ENCODE measurements at regions not wholly inside any gene's neighbourhood (a gene's known extent, or its start where the extent isn't known, plus 50 kb on each side); places are given as distances from the start of the nearest gene placed in this dataset.

DNA sequence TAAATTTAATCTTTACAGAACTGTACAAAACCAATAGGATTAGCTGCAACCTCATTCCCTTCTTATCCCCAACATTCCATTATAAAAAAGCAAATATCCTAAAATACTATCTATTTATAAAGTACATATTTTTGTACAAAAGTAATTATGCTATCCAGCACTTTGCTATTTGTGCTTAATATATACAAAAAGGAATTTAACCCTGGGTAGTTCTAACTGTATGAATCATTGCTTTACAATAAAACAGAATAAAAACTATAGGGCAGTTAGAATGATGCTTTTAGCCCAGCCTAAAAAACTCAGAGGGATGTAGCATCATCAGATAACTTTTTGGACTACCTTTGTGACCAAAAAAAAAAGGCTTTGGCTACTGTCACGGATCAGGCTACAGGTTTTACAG, 49.9 kb upstream of the KLHL31 start:
- no peaks in the 10 kb centered on the region for H3K79me2 ChIP-seq (ENCODE audit: control insufficient read depth in 1 of 2, insufficient read depth in 2 of 2, low read length in 2 of 2)
- no peak overlapping the region for H4K5ac ChIP-seq (ENCODE audit: insufficient read length, low read depth, low read length)
- WGBS, 2 experiments (ENCODE audit: extremely low coverage in 1 of 2, insufficient coverage in 1 of 2, insufficient read length in 1 of 2, insufficient replicate concordance in 2 of 2, low coverage in 1 of 2, low lambda C conversion rate in 2 of 2, missing lambda C conversion rate in 1 of 2), result 96% methylated on average over 1 of the region's 1 CpG; no CpG with 5 or more reads in 1 of the 2 experiments
- no peak overlapping the region for H4K91ac ChIP-seq (replicated peaks; ENCODE audit: insufficient read length, low read length)
- H2AFZ ChIP-seq (ENCODE audit: low read length), result no peak overlapping the region
- H4K20me1 ChIP-seq (replicated peaks in 1 of 2; ENCODE audit: control insufficient read depth in 1 of 2, insufficient read depth in 2 of 2, low read length in 2 of 2), result no peaks in the 10 kb centered on the region
- H2BK20ac ChIP-seq (ENCODE audit: low read length), result no peak overlapping the region
- no peak overlapping the region for H3K18ac ChIP-seq (ENCODE audit: extremely low read depth, low read length)
- H3K36me3 ChIP-seq (ENCODE audit: control insufficient read depth in 2 of 4, insufficient read depth in 4 of 4, low read length in 3 of 4), result no peaks in the 10 kb centered on the region
- no peak overlapping the region for H2BK120ac ChIP-seq (replicated peaks; ENCODE audit: low read depth, low read length)
- H4K8ac ChIP-seq (ENCODE audit: extremely low read depth, insufficient read depth, low read length), result no peak overlapping the region
- H2BK5ac ChIP-seq (ENCODE audit: low read depth, low read length), result no peak overlapping the region
- H3K4me2 ChIP-seq (ENCODE audit: insufficient read depth in 1 of 2, low read depth in 2 of 2, low read length in 2 of 2), result no peak overlapping the region
- no peak overlapping the region for H2BK12ac ChIP-seq (ENCODE audit: low read depth, low read length)
- H3K4ac ChIP-seq (replicated peaks; ENCODE audit: insufficient read length, low read depth, low read length), result no peak overlapping the region
- no peak overlapping the region for H3K4me3 ChIP-seq (ENCODE audit: extremely low read depth in 1 of 4, insufficient read depth in 2 of 4, low read depth in 3 of 4, low read length in 4 of 4)
- H3K56ac ChIP-seq (replicated peaks; ENCODE audit: insufficient read length, low read depth, low read length), result no peak overlapping the region
- H2AK5ac ChIP-seq (ENCODE audit: low read depth, low read length), result no peak overlapping the region
- H2BK15ac ChIP-seq (ENCODE audit: low read length), result no peak overlapping the region
- ChIA-PET POLR2A (ENCODE audit: partially characterized antibody) (no interaction called here), CTCF (ENCODE audit: partially characterized antibody) (interaction anchor here (1.6 to 13.1 kb wide), 3 partner anchors 10 to 222 kb away, joined by 7 to 132 read pairs (median 7); no protein-coding TSS in a partner anchor)
- H3K9me3 ChIP-seq (ENCODE audit: insufficient read depth in 2 of 2, low read depth in 1 of 2, low read length in 1 of 2), result no peaks in the 10 kb centered on the region
- H3K23ac ChIP-seq (ENCODE audit: insufficient read length), result no peak overlapping the region
- no peaks in the 10 kb centered on the region for H3K27me3 ChIP-seq (replicated peaks in 1 of 4; ENCODE audit: control insufficient read depth in 3 of 4, extremely low read depth in 1 of 4, insufficient read depth in 3 of 4, low read length in 3 of 4)
- FAIRE-seq (no peak), DNase-seq (ENCODE audit: low read depth in 1 of 2, low spot score in 2 of 2) (no peak)
- no peaks in the 10 kb centered on the region for H3K79me1 ChIP-seq (ENCODE audit: low read depth, low read length)
- H3K23me2 ChIP-seq (ENCODE audit: low read depth, low read length), result no peaks in the 10 kb centered on the region
- no peak overlapping the region for H3K9ac ChIP-seq (replicated peaks in 1 of 4; ENCODE audit: extremely low read depth in 1 of 4, low read depth in 3 of 4, low read length in 3 of 4)
- H3K4me1 ChIP-seq (replicated peaks in 1 of 4; ENCODE audit: control insufficient read depth in 3 of 4, insufficient read depth in 4 of 4, low read length in 3 of 4), result no peaks in the 10 kb centered on the region
- H3K27ac ChIP-seq (ENCODE audit: low read depth, low read length), result no peak overlapping the region
- no peak overlapping the region for H3K14ac ChIP-seq (ENCODE audit: insufficient read length)
- TF ChIP-seq EGR1 (IDR thresholded peaks at IDR 0.05; ENCODE audit: borderline replicate concordance, low read depth, low read length), result no peak
- no peak for TF ChIP-seq POLR2AphosphoS5 (IDR thresholded peaks at IDR 0.05; ENCODE audit: low read depth, low read length)
- no peak for TF ChIP-seq CTBP2 (IDR thresholded peaks at IDR 0.05; ENCODE audit: borderline replicate concordance, insufficient read depth, insufficient read length, low read length)
- no peak for TF ChIP-seq BCL11A (IDR thresholded peaks at IDR 0.05; ENCODE audit: low read depth in 2 of 2, low read length in 2 of 2)
- no peak for TF ChIP-seq RXRA (IDR thresholded peaks at IDR 0.05; ENCODE audit: insufficient read depth, low read depth, low read length)
- TF ChIP-seq JUND (IDR thresholded peaks at IDR 0.05; ENCODE audit: low read length), result no peak
- TF ChIP-seq GTF2F1 (IDR thresholded peaks at IDR 0.05; ENCODE audit: borderline replicate concordance, low read depth, low read length), result no peak
